Esophagus muscularis mucosa (tissue), 4 donors: ENCODE measurements at regions not wholly inside any gene's neighbourhood (a gene's known extent, or its start where the extent isn't known, plus 50 kb on each side); places are given as distances from the start of the nearest gene placed in this dataset.

ENCODE experiments used
- CTCF ChIP-seq, 3 experiments: fragments of 200-600 bp in 2 of 3; fragments of 450-650 bp in 1 of 3; sonication (generic) in 2 of 3; IDR thresholded peaks; one replicate each; pipeline ENCODE4 v1.5.1; 2017 to 2019; ENCODE audit warnings: antibody characterized with exemption in 3 of 3, mild to moderate bottlenecking in 2 of 3, moderate library complexity in 1 of 3
- EP300 ChIP-seq: sonication (generic); formaldehyde crosslinking; IDR thresholded peaks from one replicate; pipeline ENCODE4 v1.6.1; 2017; ENCODE audit warnings: antibody characterized with exemption
- POLR2A ChIP-seq: fragments of 450-650 bp; IDR thresholded peaks from one replicate; pipeline ENCODE4 v1.6.1; 2017; ENCODE audit warnings: antibody characterized with exemption, moderate library complexity, mild to moderate bottlenecking, low read depth
- POLR2AphosphoS5 ChIP-seq, 2 donors: sonication (generic); formaldehyde crosslinking; IDR thresholded peaks; one replicate each; pipeline ENCODE4 v1.6.1; 2017; ENCODE audit warnings: antibody characterized with exemption in 2 of 2

GRCh38 chr7:126378642-126379041 lies 874.1 kb downstream of the GRM8 start:
- TF ChIP-seq CTCF (IDR thresholded peaks at IDR 0.05) (no peak), POLR2A (no peak), EP300 (no peak), POLR2AphosphoS5 (IDR thresholded peaks at IDR 0.05) (no peak)
